ENCODE measurements at regions not wholly inside any gene's neighbourhood (a gene's known extent, or its start where the extent isn't known, plus 50 kb on each side); places are given as distances from the start of the nearest gene placed in this dataset.
"Not testable (repeated sequence)": the region's sequence is repeated elsewhere in the genome, so short reads cannot be mapped to it uniquely, and the experiment has no call there.

GRCh38 chr13:107999751-108000150 lies 215.6 kb downstream of the LIG4 start:
- no peak for DNase-seq

GRCh38 chr13:107994137-107994536 lies 221.2 kb downstream of the LIG4 start:
- no peak for DNase-seq

- no peak for DNase-seq
These were observed 221.9 kb downstream of the LIG4 start for GRCh38 chr13:107993239-107993949.

GRCh38 chr13:107992542-107992941 lies 222.8 kb downstream of the LIG4 start:
- no peak for DNase-seq

GRCh38 chr13:107977071-107977574 lies 238.2 kb downstream of the LIG4 start:
- peak; percentile 84 for DNase-seq

GRCh38 chr13:107976628-107977027 lies 238.7 kb downstream of the LIG4 start:
- no peak for DNase-seq

GRCh38 chr13:107974409-107974808 lies 240.9 kb downstream of the LIG4 start:
- DNase-seq, result peak; percentile 24

GRCh38 chr13:107969546-107969945 lies 245.8 kb downstream of the LIG4 start:
- DNase-seq, result no peak

- no peak for DNase-seq
These were observed 246.9 kb downstream of the LIG4 start for GRCh38 chr13:107968470-107968869.

GRCh38 chr13:107964395-107964794 lies 250.9 kb downstream of the LIG4 start:
- peak; percentile 66 for DNase-seq

GRCh38 chr13:107961849-107962608 lies 253.3 kb downstream of the LIG4 start:
- DNase-seq, result no peak

GRCh38 chr13:107960301-107960700 lies 255.0 kb downstream of the LIG4 start:
- no peak for DNase-seq

GRCh38 chr13:107956889-107957288 lies 258.4 kb downstream of the LIG4 start:
- DNase-seq, result no peak

- DNase-seq, result no peak
These were observed 273.2 kb downstream of the LIG4 start for GRCh38 chr13:107942030-107942617.

- no peak for DNase-seq
These were observed 273.8 kb downstream of the LIG4 start for GRCh38 chr13:107941345-107942029.

- no peak for DNase-seq
These were observed 277.5 kb downstream of the LIG4 start for GRCh38 chr13:107937848-107938247.

- no peak for DNase-seq
These were observed 284.3 kb downstream of the LIG4 start for GRCh38 chr13:107931056-107931455.

GRCh38 chr13:107928762-107929161 lies 286.6 kb downstream of the LIG4 start:
- no peak for DNase-seq

GRCh38 chr13:107927557-107927956 lies 287.8 kb downstream of the LIG4 start:
- DNase-seq, result no peak

- not testable (repeated sequence) for DNase-seq
These were observed 288.8 kb downstream of the LIG4 start for GRCh38 chr13:107926515-107926914.

- DNase-seq, result not testable (repeated sequence)
These were observed 298.4 kb downstream of the LIG4 start for GRCh38 chr13:107916902-107917301.

GRCh38 chr13:107912745-107913144 lies 302.6 kb downstream of the LIG4 start:
- no peak for DNase-seq
